Right lung (tissue), 2 donors: ENCODE measurements at regions not wholly inside any gene's neighbourhood (a gene's known extent, or its start where the extent isn't known, plus 50 kb on each side); places are given as distances from the start of the nearest gene placed in this dataset.

Source experiments
- DNase-seq, 2 donors: peaks; one replicate each; pipeline ENCODE4 v3.0.0-alpha.2; 2013

- no peak for DNase-seq
Measured at GRCh38 chr2:194270648-194271047, 1386.4 kb upstream of the SLC39A10 start.

GRCh38 chr2:194264586-194264985, 1392.4 kb upstream of the SLC39A10 start:
- DNase-seq: no peak

DNA sequence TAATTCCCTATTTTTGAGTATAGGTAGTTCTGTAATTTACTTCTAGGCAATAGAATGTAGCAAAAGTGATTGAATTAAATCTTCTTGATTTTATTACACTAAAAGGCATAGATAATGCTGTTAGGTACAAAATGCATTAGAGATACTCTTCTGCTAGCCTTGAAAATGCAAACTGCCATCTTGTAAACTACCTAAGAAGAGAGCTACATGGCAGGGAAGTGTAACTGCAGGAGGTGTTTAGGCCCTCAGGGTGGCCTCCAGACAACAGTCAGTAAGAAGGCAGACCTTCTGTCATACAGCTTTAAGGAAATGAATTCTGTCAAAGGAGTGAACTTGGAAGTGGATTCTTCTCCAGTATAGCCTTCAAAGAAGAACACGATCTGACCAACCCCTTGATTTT, 1396.8 kb upstream of the SLC39A10 start:
- no peak for DNase-seq

DNA sequence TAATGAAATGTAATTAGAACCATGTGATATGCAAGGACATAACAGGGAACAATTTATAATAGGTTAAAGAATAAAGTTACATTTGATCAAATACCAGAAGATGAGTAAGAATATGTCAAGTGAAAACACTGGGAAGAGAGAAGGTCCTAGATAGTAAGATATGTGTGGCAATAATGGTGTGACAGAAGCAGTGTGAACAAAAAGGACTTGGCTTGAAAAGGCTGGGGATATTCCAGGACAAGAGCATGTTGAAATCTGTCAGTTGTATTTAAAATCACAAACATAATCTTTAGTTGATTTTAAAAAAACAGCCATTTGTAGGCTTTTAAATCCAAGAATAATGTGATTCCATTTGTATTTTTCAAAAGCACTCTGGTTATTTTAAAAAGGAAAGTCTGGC, 1399.9 kb upstream of the SLC39A10 start:
- no peak for DNase-seq

DNA sequence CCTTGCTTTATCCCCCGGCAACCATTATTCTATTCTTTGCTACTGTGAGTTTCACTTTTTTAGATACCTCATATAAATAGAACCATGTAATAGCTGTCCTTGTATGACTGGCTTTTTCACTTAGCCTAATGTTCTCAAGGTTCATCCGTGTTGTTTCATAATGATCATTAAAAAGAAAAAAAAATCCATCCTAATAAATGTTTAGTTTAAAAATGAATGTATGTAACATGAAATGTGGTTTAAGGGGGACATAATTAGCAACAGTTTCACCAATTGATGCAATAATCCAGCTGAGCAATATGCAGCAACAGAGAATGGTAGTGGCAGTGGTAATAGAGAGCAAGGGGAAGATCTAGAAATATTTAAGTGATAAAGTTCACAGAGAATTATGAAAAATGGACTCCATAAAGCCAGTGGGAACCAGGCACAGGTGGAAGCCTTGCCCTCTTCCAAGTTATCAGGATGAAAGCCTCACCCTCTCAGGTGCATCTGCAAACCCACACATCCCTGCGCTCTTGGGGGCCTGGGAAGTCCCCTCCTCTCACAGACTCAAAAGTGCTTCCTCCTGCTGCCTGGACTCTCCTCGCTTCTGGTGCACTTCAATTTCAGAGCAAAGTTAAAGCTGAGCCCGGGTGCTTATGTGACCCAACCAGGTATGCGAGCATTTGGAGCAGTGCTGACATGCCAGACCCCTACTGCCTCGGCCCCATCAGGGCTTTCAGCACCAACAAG, 1403.3 kb upstream of the SLC39A10 start:
- no peak for DNase-seq

DNA sequence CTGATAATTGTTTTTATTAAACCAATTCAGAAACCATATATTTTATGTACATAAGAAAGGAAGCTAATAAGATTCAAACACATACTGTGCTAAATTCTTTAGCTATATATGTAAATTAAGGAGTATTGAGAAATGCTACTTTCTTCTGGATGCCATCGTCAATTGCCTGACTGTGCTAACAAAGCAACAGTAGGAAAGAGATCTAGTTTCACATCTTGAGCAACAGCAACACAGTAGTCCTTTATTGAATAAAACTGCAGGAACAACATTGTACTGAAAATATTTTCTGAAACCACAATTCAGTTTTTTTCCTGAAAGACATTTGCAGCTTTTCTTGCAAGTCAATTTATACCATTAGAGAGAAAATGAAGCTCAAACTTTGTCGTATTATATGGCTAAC, 1404.9 kb upstream of the SLC39A10 start:
- no peak for DNase-seq

GRCh38 chr2:194232600-194232999, 1424.4 kb upstream of the SLC39A10 start:
- no peak for DNase-seq

DNA sequence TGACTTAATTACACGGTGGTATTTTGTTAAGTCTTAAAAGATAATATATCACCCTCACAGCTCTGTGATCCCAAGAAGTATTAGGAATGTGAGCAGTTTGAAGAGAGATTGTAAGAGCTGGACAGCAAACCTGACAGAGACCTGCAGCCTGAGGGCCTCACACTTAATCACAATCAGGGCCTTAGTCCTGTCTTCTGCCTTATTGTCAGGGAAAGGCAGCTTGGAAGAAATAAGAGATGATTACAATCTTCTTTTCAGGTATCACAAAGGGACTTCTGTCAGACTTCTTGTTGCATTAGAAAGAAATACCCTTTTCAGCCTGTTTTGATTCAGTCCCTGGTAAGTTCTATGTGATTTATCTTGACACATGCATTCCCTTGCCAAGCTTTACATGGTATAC, 1433.8 kb upstream of the SLC39A10 start:
- DNase-seq: no peak

GRCh38 chr2:194214192-194214591, 1442.8 kb upstream of the SLC39A10 start:
- DNase-seq: no peak

- no peak for DNase-seq
Measured at GRCh38 chr2:194205568-194206227, 1451.3 kb upstream of the SLC39A10 start.

- no peak for DNase-seq
Measured at GRCh38 chr2:194203898-194204297, 1453.1 kb upstream of the SLC39A10 start.

DNA sequence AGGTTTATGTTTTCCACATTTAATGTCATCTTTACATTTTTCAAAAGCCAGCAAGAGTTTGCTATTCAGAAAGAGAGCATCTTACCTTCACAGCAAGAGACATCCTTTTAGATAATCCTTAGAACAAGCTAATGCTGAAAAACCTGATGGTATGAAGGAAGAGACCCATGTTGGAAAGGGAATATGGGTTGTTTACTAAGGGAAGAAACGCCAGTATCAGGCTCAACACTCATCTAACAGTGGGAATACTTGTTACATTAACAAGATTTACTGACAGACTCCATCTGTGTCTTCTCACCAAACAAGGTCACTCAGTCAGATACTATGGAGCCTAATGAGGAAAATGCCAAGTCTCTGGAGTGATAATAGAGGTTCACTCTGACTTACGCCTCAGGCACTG, 1474.1 kb upstream of the SLC39A10 start:
- DNase-seq: no peak

DNA sequence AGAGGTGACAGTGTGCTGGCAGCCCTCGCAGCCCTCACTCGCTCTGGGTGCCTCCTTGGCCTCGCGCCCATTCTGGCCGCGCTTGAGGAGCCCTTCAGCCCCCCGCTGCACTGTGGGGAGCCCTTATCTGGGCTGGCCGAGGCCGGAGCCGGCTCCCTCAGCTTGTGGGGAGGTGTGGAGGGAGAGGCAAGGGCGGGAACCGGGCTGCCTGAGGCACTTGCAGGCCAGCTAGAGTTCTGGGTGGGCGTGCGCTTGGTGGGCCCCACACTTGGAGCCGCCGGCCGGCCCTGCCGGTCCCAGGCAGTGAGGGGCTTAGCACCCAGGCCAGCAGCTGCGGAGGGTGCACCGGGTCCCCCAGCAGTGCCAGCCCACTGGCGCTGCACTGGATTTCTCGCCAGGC, 1480.9 kb upstream of the SLC39A10 start:
- no peak for DNase-seq

DNA sequence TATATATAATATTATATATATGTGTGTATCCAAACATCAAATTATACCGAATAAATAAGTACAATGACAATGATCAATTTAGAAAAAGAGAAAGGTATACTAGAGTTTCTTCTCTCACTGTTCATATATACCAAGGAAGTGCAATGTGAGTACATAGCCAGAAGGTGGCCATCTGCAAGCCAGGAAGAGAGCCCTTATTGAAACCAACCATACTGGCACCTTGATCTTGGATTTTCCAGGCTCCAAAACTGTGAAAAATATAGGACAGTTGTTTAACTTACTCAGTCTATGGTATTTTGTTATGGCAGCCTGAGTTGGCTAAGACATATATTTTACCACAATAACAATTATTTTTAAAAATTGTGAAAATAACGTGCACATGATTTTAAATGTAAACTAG, 1490.2 kb upstream of the SLC39A10 start:
- DNase-seq: peak; percentile 0 to 1

DNA sequence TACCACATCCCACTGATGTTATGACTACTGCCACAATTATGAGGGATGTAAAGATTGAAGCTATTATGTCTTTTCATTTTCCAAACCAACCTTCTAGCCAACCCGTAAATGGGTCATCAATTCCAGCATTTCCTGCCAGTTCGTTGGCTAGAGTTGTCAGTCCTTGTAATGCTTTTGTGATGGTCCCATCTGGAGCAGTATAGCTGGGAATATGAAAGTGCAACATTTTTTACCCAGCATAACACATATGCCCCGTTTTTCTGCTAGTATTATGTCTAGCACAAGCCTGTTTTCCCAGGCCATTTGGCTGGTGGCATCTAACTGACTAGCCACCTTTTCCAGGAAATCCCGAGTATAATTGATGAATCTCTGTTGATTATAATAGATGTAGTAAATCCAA, 1501.6 kb upstream of the SLC39A10 start:
- DNase-seq: no peak

DNA sequence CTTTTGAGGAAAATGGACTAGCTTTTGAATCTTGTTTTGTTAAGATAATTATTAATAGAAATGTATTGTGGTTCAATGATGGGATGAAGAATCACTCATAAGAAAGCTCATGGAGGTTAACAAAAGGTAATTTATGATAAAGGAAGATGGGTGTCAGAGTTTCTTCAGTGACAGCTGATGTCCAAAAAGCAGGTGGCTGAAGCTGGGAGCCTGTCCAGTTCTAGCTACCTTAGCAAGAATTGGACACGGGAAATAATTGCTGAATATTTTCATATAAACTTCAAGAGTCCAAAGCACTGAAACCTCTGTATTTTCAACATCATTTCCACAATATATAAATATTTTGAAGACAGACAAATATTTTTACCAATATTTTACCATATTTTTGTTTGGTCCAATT, 1505.8 kb upstream of the SLC39A10 start:
- DNase-seq: no peak

GRCh38 chr2:194135463-194135862, 1521.6 kb upstream of the SLC39A10 start:
- DNase-seq: no peak

GRCh38 chr2:194128810-194129209, 1528.2 kb upstream of the SLC39A10 start:
- DNase-seq: no peak

DNA sequence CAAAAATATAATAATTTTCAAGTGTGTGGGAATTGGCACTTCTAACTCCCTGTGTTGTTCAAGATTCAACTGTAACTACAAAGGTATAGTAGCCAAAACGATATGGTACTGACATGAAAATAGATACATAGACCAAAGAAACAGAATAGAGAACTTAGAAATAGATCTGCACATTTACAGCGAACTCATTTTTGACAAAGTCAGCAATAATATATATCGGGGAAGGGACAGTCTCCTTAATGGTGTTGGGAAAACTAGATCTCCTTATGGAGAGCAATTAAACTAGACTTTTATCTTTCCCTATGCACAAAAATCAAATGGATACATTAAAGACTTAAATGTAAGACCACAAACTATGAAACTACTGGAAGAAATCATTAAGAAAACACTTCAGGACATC, 1530.6 kb upstream of the SLC39A10 start:
- DNase-seq: no peak

DNA sequence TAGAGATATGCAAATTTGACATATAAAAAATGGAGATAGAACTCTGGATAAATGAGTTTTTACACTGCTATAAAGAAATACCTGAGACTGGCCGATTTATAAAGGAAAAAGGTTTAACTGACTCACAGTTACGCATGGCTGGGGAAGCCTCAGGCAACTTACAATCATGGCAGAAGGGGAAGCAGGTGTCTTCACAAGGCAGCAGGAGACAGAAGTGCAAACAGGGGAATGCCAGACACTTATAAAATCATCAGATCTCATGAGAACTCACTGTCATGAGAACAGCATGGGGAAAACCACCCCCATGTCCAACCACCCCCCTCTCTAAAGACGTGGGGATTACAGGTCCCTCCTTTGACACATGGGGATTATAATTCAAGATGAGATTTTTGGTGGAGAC, 1540.2 kb upstream of the SLC39A10 start:
- DNase-seq: no peak

GRCh38 chr2:194105358-194105757, 1551.7 kb upstream of the SLC39A10 start:
- DNase-seq: no peak

DNA sequence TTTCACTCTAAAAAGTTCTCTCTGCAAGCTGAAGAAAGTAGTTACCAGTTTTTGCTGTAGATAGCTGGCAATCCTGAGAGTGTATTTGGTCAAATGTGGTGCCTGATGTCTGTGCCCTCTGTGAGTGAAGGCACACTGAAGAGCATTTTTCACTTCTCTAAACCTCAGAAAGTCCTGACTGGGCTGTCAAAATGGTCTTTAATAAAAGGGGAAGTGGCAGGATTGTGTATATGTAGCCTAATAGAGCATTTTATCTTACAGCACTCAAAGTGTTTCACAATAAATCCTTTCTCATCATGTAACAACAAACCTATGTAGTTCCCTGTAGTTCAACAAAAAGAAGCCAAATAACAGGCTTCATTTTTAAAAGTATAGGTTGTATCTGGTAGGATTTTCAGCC, 1552.3 kb upstream of the SLC39A10 start:
- no peak for DNase-seq

DNA sequence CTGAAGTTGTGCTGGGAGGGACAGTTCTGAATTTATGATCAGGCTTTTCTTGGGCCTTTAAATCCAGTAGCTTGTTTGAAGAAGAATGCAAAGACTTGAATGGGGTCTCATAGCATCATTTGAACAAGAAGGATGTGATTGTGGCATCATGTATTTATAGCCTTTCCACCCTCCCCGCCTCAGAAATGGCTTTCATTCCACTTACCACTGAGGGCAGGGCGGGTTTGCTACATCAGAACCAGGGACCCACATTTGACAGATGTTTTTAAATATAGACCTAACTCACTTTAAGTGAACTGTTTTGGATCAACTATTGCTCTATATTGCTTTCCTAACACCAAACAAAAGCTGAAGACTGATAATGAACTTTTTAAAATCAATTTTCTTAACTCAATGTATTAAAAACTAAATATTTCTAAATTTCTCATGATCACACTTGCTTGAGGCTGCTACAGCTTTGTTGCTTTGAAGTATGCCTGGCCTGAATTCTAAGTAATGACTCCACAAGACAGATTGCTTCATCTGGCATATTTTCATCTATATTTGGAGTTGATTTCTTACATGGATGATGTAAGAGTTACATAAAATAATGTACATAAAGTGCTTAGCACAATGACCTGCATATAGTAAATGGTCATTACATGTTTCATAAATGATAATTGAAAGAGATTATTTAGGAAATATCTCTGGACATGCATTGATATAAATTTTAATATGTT, 1552.9 kb upstream of the SLC39A10 start:
- no peak for DNase-seq
